B cell (primary cell): ENCODE measurements at regions not wholly inside any gene's neighbourhood (a gene's known extent, or its start where the extent isn't known, plus 50 kb on each side); places are given as distances from the start of the nearest gene placed in this dataset.

Source experiments
- ATAC-seq: fragments of 200-7000 bp; cut with Tn5 transposase; one replicate; pipeline ENCODE4 v1.10.0; 2021; ENCODE audit warnings: low read depth, mild to moderate bottlenecking, moderate number of reproducible peaks, moderate library complexity
- CTCF ChIA-PET: fragments of 350-600 bp; sonication (Branson Sonifier 250); formaldehyde crosslinking; loops from one replicate; lab custom pipeline; 2021; ENCODE audit warnings: antibody characterized with exemption, inconsistent platforms; lab: Charles Lee
- POLR2A ChIA-PET: fragments of 350-600 bp; sonication (Branson Sonifier 250); formaldehyde crosslinking; loops from one replicate; lab custom pipeline; 2021; ENCODE audit warnings: antibody characterized with exemption; lab: Charles Lee
- DNase-seq: peaks from one replicate; pipeline ENCODE4 v3.0.0; 2013
- H2AFZ ChIP-seq: 2 replicates; pipeline ENCODE4 v1.6.1; 2012; ENCODE audit warnings: mild to moderate bottlenecking, low read depth, low read length; ENCODE audit not compliant: insufficient read depth, poor library complexity, severe bottlenecking
- H3K27ac ChIP-seq, 2 donors: 1 replicate in 1 of 2; 2 replicates in 1 of 2; pipeline ENCODE4 v1.5.1; 2012 to 2013; ENCODE audit warnings: low read length in 2 of 2, mild to moderate bottlenecking in 2 of 2, moderate library complexity in 1 of 2
- H3K27me3 ChIP-seq, 4 experiments: fragments of 200-600 bp in 1 of 4; sonication (generic) in 1 of 4; replicated peaks in 1 of 4; 1 replicate in 2 of 4; 2 replicates in 2 of 4; pipeline versions ENCODE4 v1.6.1 to v1.7.0; 2013 to 2016; ENCODE audit warnings: low read length in 3 of 4, mild to moderate bottlenecking in 2 of 4, mixed read lengths in 1 of 4, moderate library complexity in 1 of 4; ENCODE audit not compliant: insufficient read depth in 4 of 4, control insufficient read depth in 3 of 4; ENCODE audit errors: control extremely low read depth in 1 of 4
- H3K36me3 ChIP-seq, 2 experiments: replicated peaks in 1 of 2; 1 replicate in 1 of 2; 2 replicates in 1 of 2; pipeline versions ENCODE4 v1.6.1 to v1.7.1; 2013; ENCODE audit warnings: low read length in 1 of 2; ENCODE audit not compliant: insufficient read depth in 2 of 2, control insufficient read depth in 1 of 2; ENCODE audit errors: control extremely low read depth in 1 of 2, extremely low read depth in 1 of 2
- H3K4me1 ChIP-seq, 2 donors: fragments of 200-600 bp in 1 of 2; sonication (generic) in 1 of 2; 1 replicate in 1 of 2; 2 replicates in 1 of 2; pipeline versions ENCODE4 v1.5.1 to v1.6.1; 2013 to 2017; ENCODE audit warnings: low read length in 2 of 2; ENCODE audit not compliant: control insufficient read depth in 2 of 2, insufficient read depth in 2 of 2
- H3K4me2 ChIP-seq: replicated peaks from 2 replicates; pipeline ENCODE3; 2012; ENCODE audit warnings: mild to moderate bottlenecking, low read depth, low read length; ENCODE audit not compliant: poor library complexity, severe bottlenecking
- H3K4me3 ChIP-seq, 5 experiments: fragments of 200-600 bp in 1 of 5; sonication (generic) in 1 of 5; 1 replicate in 3 of 5; 2 replicates in 2 of 5; pipeline versions ENCODE4 v1.5.1 to v1.7.0; 2011 to 2016; ENCODE audit warnings: low read length in 4 of 5, mild to moderate bottlenecking in 4 of 5, low read depth in 2 of 5, control low read depth in 1 of 5, moderate library complexity in 1 of 5; ENCODE audit not compliant: insufficient read depth in 1 of 5; ENCODE audit errors: control extremely low read depth in 1 of 5, extremely low read depth in 1 of 5
- H3K79me2 ChIP-seq: fragments of 200-600 bp; sonication (generic); one replicate; pipeline ENCODE4 v1.6.0; 2016; ENCODE audit warnings: low read length; ENCODE audit not compliant: control insufficient read depth, insufficient read depth
- H3K9ac ChIP-seq: fragments of 200-600 bp; sonication (generic); 2 replicates; pipeline ENCODE4 v1.6.1; 2017; ENCODE audit warnings: mild to moderate bottlenecking, low read length, moderate library complexity
- H3K9me3 ChIP-seq, 3 donors: one replicate each; pipeline versions ENCODE4 v1.6.1 to v1.7.1; 2013; ENCODE audit warnings: low read length in 2 of 3; ENCODE audit not compliant: control insufficient read depth in 2 of 3, insufficient read depth in 1 of 3; ENCODE audit errors: control extremely low read depth in 1 of 3
- H4K20me1 ChIP-seq: 2 replicates; pipeline ENCODE4 v1.6.0; 2012; ENCODE audit warnings: mild to moderate bottlenecking, low read length; ENCODE audit not compliant: insufficient read depth, control insufficient read depth, poor library complexity, severe bottlenecking
- H3K27ac Mint-ChIP-seq: one replicate; pipeline ENCODE4 v1.8.0; 2021; ENCODE audit warnings: mixed read lengths
- H3K27me3 Mint-ChIP-seq: one replicate; pipeline ENCODE4 v1.8.0; 2021; ENCODE audit warnings: mixed read lengths
- H3K4me1 Mint-ChIP-seq: one replicate; pipeline ENCODE4 v1.8.0; 2021; ENCODE audit warnings: mixed read lengths
- H3K4me3 Mint-ChIP-seq: one replicate; pipeline ENCODE4 v1.8.0; 2021; ENCODE audit warnings: mixed read lengths
- H3K9me3 Mint-ChIP-seq: one replicate; pipeline ENCODE4 v1.8.0; 2022; ENCODE audit warnings: mixed read lengths; ENCODE audit not compliant: insufficient read depth
- CTCF ChIP-seq: fragments of 200-600 bp; IDR thresholded peaks from one replicate; pipeline ENCODE4 v1.8.0; 2022; ENCODE audit warnings: antibody characterized with exemption, mild to moderate bottlenecking
- EZH2 ChIP-seq: IDR thresholded peaks from 2 replicates; pipeline ENCODE4 v1.6.1; 2012; ENCODE audit warnings: borderline replicate concordance, low read depth, mild to moderate bottlenecking, moderate library complexity, low read length; ENCODE audit not compliant: insufficient read depth, poor library complexity, severe bottlenecking
- WGBS: methylation state at CpG from one replicate; pipeline ENCODE4 v1.1.5; 2013; ENCODE audit warnings: missing lambda C conversion rate; ENCODE audit not compliant: insufficient coverage; 5-methylcytosine and 5-hydroxymethylcytosine counted together
- intact Hi-C: fragments of 100-400 bp; cut with micrococcal nuclease; formaldehyde crosslinking; loops from one replicate; pipeline ENCODE4 v1.10.0; 2022

GRCh38 chr3:73855813-73856212, 231.1 kb upstream of the PDZRN3 start:
- DNase-seq (no peak), ATAC-seq (no peak)
- no peak overlapping the region for H3K9ac ChIP-seq
- intact Hi-C loops, result no loop called here
- no peaks in the 10 kb centered on the region for H3K4me1 ChIP-seq
- H3K9me3 Mint-ChIP-seq, result no peaks in the 10 kb centered on the region
- no peak overlapping the region for H2AFZ ChIP-seq
- no peak for TF ChIP-seq CTCF
- no peak for TF ChIP-seq EZH2
- no peak overlapping the region for H3K4me3 ChIP-seq
- no peaks in the 10 kb centered on the region for H3K27me3 ChIP-seq
- ChIA-PET POLR2A (no interaction called here), CTCF (no interaction called here)
- H3K9me3 ChIP-seq, result no peaks in the 10 kb centered on the region
- H3K4me1 Mint-ChIP-seq, result no peaks in the 10 kb centered on the region
- no peaks in the 10 kb centered on the region for H3K27me3 Mint-ChIP-seq
- WGBS, result no CpG with 5 or more reads among the region's 1 CpG
- H3K4me3 Mint-ChIP-seq, result no peak overlapping the region
- no peaks in the 10 kb centered on the region for H3K79me2 ChIP-seq
- H4K20me1 ChIP-seq, result no peaks in the 10 kb centered on the region
- no peak overlapping the region for H3K4me2 ChIP-seq
- H3K27ac ChIP-seq, result no peak overlapping the region
- H3K27ac Mint-ChIP-seq, result no peak overlapping the region
- H3K36me3 ChIP-seq, result no peaks in the 10 kb centered on the region

- CTCF ChIA-PET, result interaction anchor here (1.3 kb wide), 1 partner anchor 13 kb away, joined by 3 read pairs; no protein-coding TSS in a partner anchor
- DNase-seq, result no peak
- Mint-ChIP-seq H3K4me1 (no peaks in the 10 kb centered on the region), H3K4me3 (no peak overlapping the region), H3K9me3 (no peaks in the 10 kb centered on the region), H3K27me3 (no peaks in the 10 kb centered on the region), H3K27ac (no peak overlapping the region)
- no peaks in the 10 kb centered on the region for H3K79me2 ChIP-seq
- no peaks in the 10 kb centered on the region for H3K4me1 ChIP-seq
- H3K27ac ChIP-seq, result no peak overlapping the region
- H3K36me3 ChIP-seq, result no peaks in the 10 kb centered on the region
- TF ChIP-seq CTCF (no peak), EZH2 (no peak)
- H3K4me3 ChIP-seq, result no peak overlapping the region
- H3K27me3 ChIP-seq, result no peaks in the 10 kb centered on the region
- no peak overlapping the region for H2AFZ ChIP-seq
- 38% methylated on average over 1 of the region's 4 CpGs for WGBS
- POLR2A ChIA-PET, result no interaction called here
- no peak overlapping the region for H3K9ac ChIP-seq
- no peaks in the 10 kb centered on the region for H4K20me1 ChIP-seq
- no peak overlapping the region for H3K4me2 ChIP-seq
- H3K9me3 ChIP-seq, result no peaks in the 10 kb centered on the region
- intact Hi-C loops, result no loop called here
- no peak for ATAC-seq
These were observed 223.6 kb upstream of the PDZRN3 start for GRCh38 chr3:73848173-73848906.
